ENCODE measurements at regions not wholly inside any gene's neighbourhood (a gene's known extent, or its start where the extent isn't known, plus 50 kb on each side); places are given as distances from the start of the nearest gene placed in this dataset.

DNA sequence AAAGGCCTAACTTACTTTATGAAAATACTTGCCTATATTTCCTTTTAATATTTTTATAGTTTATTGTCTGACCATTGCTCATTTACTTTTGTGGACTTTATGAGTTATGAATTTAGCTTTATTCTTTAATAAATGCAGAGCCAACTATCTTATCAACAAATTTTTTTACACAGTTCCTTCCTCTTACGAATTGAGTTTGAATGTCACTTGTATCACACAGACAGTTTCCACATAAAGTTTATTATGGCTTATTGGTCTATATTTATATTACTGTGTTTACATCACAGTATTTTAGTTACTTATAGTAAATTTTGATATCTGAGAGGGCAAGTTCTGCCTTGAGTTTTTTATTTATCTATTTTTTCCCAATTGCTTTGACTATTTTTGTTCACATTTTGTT lies 450.6 kb downstream of the C4orf33 start:
- Histone ChIP-seq H3K9me3 (ENCODE audit: control extremely low read depth in 1 of 3, control insufficient read depth in 2 of 3, insufficient read depth in 1 of 3, low read length in 2 of 3) (no peaks in the 10 kb centered on the region), H3K4me3 (ENCODE audit: control extremely low read depth in 1 of 5, extremely low read depth in 1 of 5, insufficient read depth in 1 of 5, low read depth in 2 of 5, low read length in 4 of 5) (no peak overlapping the region), H3K9ac (ENCODE audit: low read length) (no peak overlapping the region), H4K20me1 (ENCODE audit: control insufficient read depth, insufficient read depth, low read length, poor library complexity, severe bottlenecking) (no peaks in the 10 kb centered on the region), H2AFZ (ENCODE audit: insufficient read depth, low read depth, low read length, poor library complexity, severe bottlenecking) (no peak overlapping the region), H3K79me2 (ENCODE audit: control insufficient read depth, insufficient read depth, low read length) (no peaks in the 10 kb centered on the region), H3K27ac (ENCODE audit: low read length in 2 of 2) (no peak overlapping the region), H3K4me1 (ENCODE audit: control insufficient read depth in 2 of 2, insufficient read depth in 2 of 2, low read length in 2 of 2) (no peaks in the 10 kb centered on the region), H3K27me3 (replicated peaks in 1 of 4; ENCODE audit: control extremely low read depth in 1 of 4, control insufficient read depth in 3 of 4, insufficient read depth in 4 of 4, low read length in 3 of 4) (no peaks in the 10 kb centered on the region), H3K36me3 (replicated peaks in 1 of 2; ENCODE audit: control extremely low read depth in 1 of 2, control insufficient read depth in 1 of 2, extremely low read depth in 1 of 2, insufficient read depth in 2 of 2, low read length in 1 of 2) (no peaks in the 10 kb centered on the region), H3K4me2 (replicated peaks; ENCODE audit: low read depth, low read length, poor library complexity, severe bottlenecking) (no peak overlapping the region)
- POLR2A ChIA-PET, result no interaction called here
- CTCF ChIA-PET, result no interaction called here
- no CpG with 5 or more reads among the region's 1 CpG for WGBS (ENCODE audit: insufficient coverage)
- DNase-seq, result no peak
- no peak overlapping the region for H3K27ac Mint-ChIP-seq
- intact Hi-C loops (cut with micrococcal nuclease), result no loop called here
- H3K9me3 Mint-ChIP-seq (ENCODE audit: insufficient read depth), result peaks cover under 1% of the 10 kb centered on the region
- no peak overlapping the region for H3K4me3 Mint-ChIP-seq
- ATAC-seq (ENCODE audit: low read depth), result no peak
- H3K27me3 Mint-ChIP-seq, result no peaks in the 10 kb centered on the region
- H3K4me1 Mint-ChIP-seq, result no peaks in the 10 kb centered on the region
- no peak for TF ChIP-seq EZH2 (IDR thresholded peaks at IDR 0.05; ENCODE audit: borderline replicate concordance, insufficient read depth, low read depth, low read length, poor library complexity, severe bottlenecking)
- TF ChIP-seq, protein P1, sequence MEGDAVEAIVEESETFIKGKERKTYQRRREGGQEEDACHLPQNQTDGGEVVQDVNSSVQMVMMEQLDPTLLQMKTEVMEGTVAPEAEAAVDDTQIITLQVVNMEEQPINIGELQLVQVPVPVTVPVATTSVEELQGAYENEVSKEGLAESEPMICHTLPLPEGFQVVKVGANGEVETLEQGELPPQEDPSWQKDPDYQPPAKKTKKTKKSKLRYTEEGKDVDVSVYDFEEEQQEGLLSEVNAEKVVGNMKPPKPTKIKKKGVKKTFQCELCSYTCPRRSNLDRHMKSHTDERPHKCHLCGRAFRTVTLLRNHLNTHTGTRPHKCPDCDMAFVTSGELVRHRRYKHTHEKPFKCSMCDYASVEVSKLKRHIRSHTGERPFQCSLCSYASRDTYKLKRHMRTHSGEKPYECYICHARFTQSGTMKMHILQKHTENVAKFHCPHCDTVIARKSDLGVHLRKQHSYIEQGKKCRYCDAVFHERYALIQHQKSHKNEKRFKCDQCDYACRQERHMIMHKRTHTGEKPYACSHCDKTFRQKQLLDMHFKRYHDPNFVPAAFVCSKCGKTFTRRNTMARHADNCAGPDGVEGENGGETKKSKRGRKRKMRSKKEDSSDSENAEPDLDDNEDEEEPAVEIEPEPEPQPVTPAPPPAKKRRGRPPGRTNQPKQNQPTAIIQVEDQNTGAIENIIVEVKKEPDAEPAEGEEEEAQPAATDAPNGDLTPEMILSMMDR (IDR thresholded peaks at IDR 0.05), result no peak

DNA sequence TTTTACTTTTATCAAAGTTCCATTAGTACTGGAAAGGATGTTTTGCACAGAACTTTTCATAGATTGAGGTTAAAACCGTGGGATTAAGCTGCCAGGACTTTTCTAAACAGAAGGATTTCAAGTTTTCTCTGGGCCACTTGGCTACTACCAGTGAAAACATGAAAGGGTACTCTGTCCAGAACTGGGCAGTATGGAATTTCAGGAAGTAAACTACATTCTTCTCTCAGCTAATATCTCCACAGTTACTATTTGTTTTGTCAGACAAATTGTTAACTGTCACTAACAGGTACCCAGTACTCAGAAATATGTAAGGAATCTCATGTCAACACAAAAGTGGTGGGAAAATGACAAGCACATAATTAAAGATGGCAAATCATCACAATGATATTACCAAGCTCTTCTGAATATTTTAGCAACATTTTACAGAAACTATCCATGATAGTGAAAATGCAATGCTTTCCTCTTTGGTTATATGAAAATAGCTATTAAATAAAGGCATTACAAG lies 454.4 kb downstream of the C4orf33 start:
- intact Hi-C loops (cut with micrococcal nuclease), result no loop called here
- H3K27me3 ChIP-seq (replicated peaks in 1 of 4; ENCODE audit: control extremely low read depth in 1 of 4, control insufficient read depth in 3 of 4, insufficient read depth in 4 of 4, low read length in 3 of 4), result no peaks in the 10 kb centered on the region
- no peaks in the 10 kb centered on the region for H3K4me1 Mint-ChIP-seq
- H3K4me3 Mint-ChIP-seq, result no peak overlapping the region
- H2AFZ ChIP-seq (ENCODE audit: insufficient read depth, low read depth, low read length, poor library complexity, severe bottlenecking), result no peak overlapping the region
- H3K27me3 Mint-ChIP-seq, result no peaks in the 10 kb centered on the region
- DNase-seq, result no peak
- ATAC-seq (ENCODE audit: low read depth), result no peak
- POLR2A ChIA-PET, result no interaction called here
- TF ChIP-seq, protein P1 (IDR thresholded peaks at IDR 0.05), result no peak
- no peak for TF ChIP-seq EZH2 (IDR thresholded peaks at IDR 0.05; ENCODE audit: borderline replicate concordance, insufficient read depth, low read depth, low read length, poor library complexity, severe bottlenecking)
- H3K27ac Mint-ChIP-seq, result no peak overlapping the region
- H3K9me3 ChIP-seq (ENCODE audit: control extremely low read depth in 1 of 3, control insufficient read depth in 2 of 3, insufficient read depth in 1 of 3, low read length in 2 of 3), result no peaks in the 10 kb centered on the region
- H3K4me3 ChIP-seq (ENCODE audit: control extremely low read depth in 1 of 5, extremely low read depth in 1 of 5, insufficient read depth in 1 of 5, low read depth in 2 of 5, low read length in 4 of 5), result no peak overlapping the region
- no peaks in the 10 kb centered on the region for H3K79me2 ChIP-seq (ENCODE audit: control insufficient read depth, insufficient read depth, low read length)
- no peaks in the 10 kb centered on the region for H4K20me1 ChIP-seq (ENCODE audit: control insufficient read depth, insufficient read depth, low read length, poor library complexity, severe bottlenecking)
- no peak overlapping the region for H3K27ac ChIP-seq (ENCODE audit: low read length in 2 of 2)
- no CpG with 5 or more reads among the region's 1 CpG for whole genome bisulfite sequencing (ENCODE audit: insufficient coverage)
- H3K4me2 ChIP-seq (replicated peaks; ENCODE audit: low read depth, low read length, poor library complexity, severe bottlenecking), result no peak overlapping the region
- no peaks in the 10 kb centered on the region for H3K4me1 ChIP-seq (ENCODE audit: control insufficient read depth in 2 of 2, insufficient read depth in 2 of 2, low read length in 2 of 2)
- H3K36me3 ChIP-seq (replicated peaks in 1 of 2; ENCODE audit: control extremely low read depth in 1 of 2, control insufficient read depth in 1 of 2, extremely low read depth in 1 of 2, insufficient read depth in 2 of 2, low read length in 1 of 2), result no peaks in the 10 kb centered on the region
- no peaks in the 10 kb centered on the region for H3K9me3 Mint-ChIP-seq (ENCODE audit: insufficient read depth)
- H3K9ac ChIP-seq (ENCODE audit: low read length), result no peak overlapping the region
- CTCF ChIA-PET, result no interaction called here

All from B cell (primary cell).